Astrocyte (in vitro differentiated cells and primary cell): ENCODE measurements at regions not wholly inside any gene's neighbourhood (a gene's known extent, or its start where the extent isn't known, plus 50 kb on each side); places are given as distances from the start of the nearest gene placed in this dataset.

Experiments
- EZH2 ChIP-seq: IDR thresholded peaks from 2 replicates; pipeline ENCODE4 v1.6.1; 2012; ENCODE audit warnings: mild to moderate bottlenecking, low read length, inconsistent platforms; ENCODE audit not compliant: insufficient read depth
- TF ChIP-seq, protein P1 (sequence below): IDR thresholded peaks from 2 replicates; pipeline ENCODE4 v1.5.1; 2011; ENCODE audit warnings: low read depth, mild to moderate bottlenecking, inconsistent platforms, low read length, moderate library complexity; ENCODE audit not compliant: insufficient read depth

DNA sequence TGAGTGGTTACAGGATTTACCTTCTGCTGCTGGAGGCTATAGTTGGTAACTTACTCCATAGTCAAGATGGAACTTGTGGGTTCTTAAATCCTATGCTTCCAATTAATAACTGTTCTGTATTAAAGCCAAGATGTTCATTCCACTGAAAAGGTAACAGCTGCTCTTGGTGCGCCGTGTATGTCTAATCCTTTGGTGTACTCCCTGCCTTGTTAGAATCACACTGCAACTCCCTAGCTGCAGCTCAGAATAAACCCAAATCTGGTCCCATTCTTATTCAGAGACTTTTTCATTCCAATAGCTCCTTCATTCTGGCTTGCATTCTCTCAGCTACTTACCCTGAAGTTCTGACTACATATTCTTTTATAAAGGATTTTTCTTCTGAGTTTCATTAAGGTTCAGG lies 1355.5 kb downstream of the MAT2B start:
- TF ChIP-seq, protein P1, sequence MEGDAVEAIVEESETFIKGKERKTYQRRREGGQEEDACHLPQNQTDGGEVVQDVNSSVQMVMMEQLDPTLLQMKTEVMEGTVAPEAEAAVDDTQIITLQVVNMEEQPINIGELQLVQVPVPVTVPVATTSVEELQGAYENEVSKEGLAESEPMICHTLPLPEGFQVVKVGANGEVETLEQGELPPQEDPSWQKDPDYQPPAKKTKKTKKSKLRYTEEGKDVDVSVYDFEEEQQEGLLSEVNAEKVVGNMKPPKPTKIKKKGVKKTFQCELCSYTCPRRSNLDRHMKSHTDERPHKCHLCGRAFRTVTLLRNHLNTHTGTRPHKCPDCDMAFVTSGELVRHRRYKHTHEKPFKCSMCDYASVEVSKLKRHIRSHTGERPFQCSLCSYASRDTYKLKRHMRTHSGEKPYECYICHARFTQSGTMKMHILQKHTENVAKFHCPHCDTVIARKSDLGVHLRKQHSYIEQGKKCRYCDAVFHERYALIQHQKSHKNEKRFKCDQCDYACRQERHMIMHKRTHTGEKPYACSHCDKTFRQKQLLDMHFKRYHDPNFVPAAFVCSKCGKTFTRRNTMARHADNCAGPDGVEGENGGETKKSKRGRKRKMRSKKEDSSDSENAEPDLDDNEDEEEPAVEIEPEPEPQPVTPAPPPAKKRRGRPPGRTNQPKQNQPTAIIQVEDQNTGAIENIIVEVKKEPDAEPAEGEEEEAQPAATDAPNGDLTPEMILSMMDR: no peak
- no peak for TF ChIP-seq EZH2
